ENCODE measurements at regions not wholly inside any gene's neighbourhood (a gene's known extent, or its start where the extent isn't known, plus 50 kb on each side); places are given as distances from the start of the nearest gene placed in this dataset.

- Histone ChIP-seq H2AFZ (ENCODE audit: low read length) (no peak overlapping the region), H3K4me3 (ENCODE audit: low read length) (no peak overlapping the region), H3K79me2 (ENCODE audit: low read length) (no peaks in the 10 kb centered on the region), H3K36me3 (ENCODE audit: low read depth, low read length) (no peaks in the 10 kb centered on the region), H3K4me1 (ENCODE audit: insufficient read depth, low read length) (no peaks in the 10 kb centered on the region), H3K9ac (ENCODE audit: low read length) (no peak overlapping the region), H3K4me2 (ENCODE audit: low read length) (no peak overlapping the region), H3F3A (ENCODE audit: low read length, unreplicated experiment) (no peaks in the 10 kb centered on the region), H3K27ac (ENCODE audit: low read length) (no peak overlapping the region), H4K20me1 (ENCODE audit: low read length) (no peaks in the 10 kb centered on the region), H3K9me2 (replicated peaks; ENCODE audit: low read length) (no peaks in the 10 kb centered on the region), H3K9me3 (ENCODE audit: low read length) (no peaks in the 10 kb centered on the region), H3K27me3 (ENCODE audit: low read length) (no peaks in the 10 kb centered on the region)
- no peak for ATAC-seq
- TF ChIP-seq CTCF (conservative IDR thresholded peaks at IDR 0.05; ENCODE audit: low read depth, low read length) (no peak), EZH2 (IDR thresholded peaks at IDR 0.05; ENCODE audit: low read length, unreplicated experiment) (no peak), EZH2phosphoT487 (IDR thresholded peaks at IDR 0.05; ENCODE audit: borderline replicate concordance, low read length) (no peak)
- DNase-seq, result no peak
- intact Hi-C loops (cut with micrococcal nuclease), result no loop called here
- ChIA-PET CTCF (no interaction called here), POLR2A (ENCODE audit: unreplicated experiment) (no interaction called here)
- BruUV-seq (replicated peaks), result no TSS peak
Observed at GRCh38 chr17:70318051-70318450, 148.7 kb downstream of the KCNJ2 start.

GRCh38 chr17:70319516-70319915 lies 150.2 kb downstream of the KCNJ2 start:
- BruUV-seq (replicated peaks), result no TSS peak
- intact Hi-C loops (cut with micrococcal nuclease), result no loop called here

More at GRCh38 chr17:70319516-70319915, 150.2 kb downstream of the KCNJ2 start:
- Histone ChIP-seq H3K79me2 (ENCODE audit: low read length) (no peaks in the 10 kb centered on the region), H3K4me3 (ENCODE audit: low read length) (no peak overlapping the region), H3K9me2 (replicated peaks; ENCODE audit: low read length) (no peaks in the 10 kb centered on the region), H3K36me3 (ENCODE audit: low read depth, low read length) (no peaks in the 10 kb centered on the region), H3K9ac (ENCODE audit: low read length) (no peak overlapping the region), H3K9me3 (ENCODE audit: low read length) (no peaks in the 10 kb centered on the region), H2AFZ (ENCODE audit: low read length) (no peak overlapping the region), H3K4me2 (ENCODE audit: low read length) (no peak overlapping the region), H3K27ac (ENCODE audit: low read length) (no peak overlapping the region), H3K27me3 (ENCODE audit: low read length) (no peaks in the 10 kb centered on the region), H3K4me1 (ENCODE audit: insufficient read depth, low read length) (no peaks in the 10 kb centered on the region), H3F3A (ENCODE audit: low read length, unreplicated experiment) (no peaks in the 10 kb centered on the region), H4K20me1 (ENCODE audit: low read length) (no peaks in the 10 kb centered on the region)
- ATAC-seq (no peak), DNase-seq (no peak)
- CTCF ChIA-PET, result no interaction called here
- no peak for TF ChIP-seq CTCF (conservative IDR thresholded peaks at IDR 0.05; ENCODE audit: low read depth, low read length)
- no peak for TF ChIP-seq EZH2 (IDR thresholded peaks at IDR 0.05; ENCODE audit: low read length, unreplicated experiment)
- TF ChIP-seq EZH2phosphoT487 (IDR thresholded peaks at IDR 0.05; ENCODE audit: borderline replicate concordance, low read length), result no peak
- POLR2A ChIA-PET (ENCODE audit: unreplicated experiment), result no interaction called here
